ENCODE measurements at regions not wholly inside any gene's neighbourhood (a gene's known extent, or its start where the extent isn't known, plus 50 kb on each side); places are given as distances from the start of the nearest gene placed in this dataset.

GRCh38 chr16:75909746-75910145 lies 183.5 kb upstream of the CPHXL start:
- DNase-seq (no peak), ATAC-seq (ENCODE audit: poor library complexity) (no peak)
- intact Hi-C loops (cut with DNase I) = no loop called here

- intact Hi-C loops (cut with DNase I) = no loop called here
- DNase-seq (no peak), ATAC-seq (ENCODE audit: poor library complexity) (no peak)
These were observed 185.6 kb upstream of the CPHXL start for GRCh38 chr16:75911896-75912295.

- ATAC-seq (ENCODE audit: poor library complexity) = no peak
- intact Hi-C loops (cut with DNase I) = no loop called here
- no peak for DNase-seq
These were observed 187.7 kb upstream of the CPHXL start for GRCh38 chr16:75913958-75914357.

- ATAC-seq (ENCODE audit: poor library complexity) = no peak
These were observed 190.2 kb upstream of the CPHXL start for GRCh38 chr16:75916451-75916850.

GRCh38 chr16:75918109-75918508 lies 191.8 kb upstream of the CPHXL start:
- intact Hi-C loops (cut with DNase I) = no loop called here
- no peak for ATAC-seq (ENCODE audit: poor library complexity)
- DNase-seq = no peak

More at GRCh38 chr16:75916451-75916850, 190.2 kb upstream of the CPHXL start:
- intact Hi-C loops (cut with DNase I) = no loop called here
- no peak for DNase-seq

- intact Hi-C loops (cut with DNase I) = no loop called here
- no peak for ATAC-seq (ENCODE audit: poor library complexity)
- DNase-seq = no peak
These were observed 193.4 kb upstream of the CPHXL start for GRCh38 chr16:75919664-75920063.

GRCh38 chr16:75921281-75921680 lies 195.0 kb upstream of the CPHXL start:
- ATAC-seq (ENCODE audit: poor library complexity) = no peak
- intact Hi-C loops (cut with DNase I) = no loop called here
- no peak for DNase-seq

GRCh38 chr16:75922250-75922649 lies 196.0 kb upstream of the CPHXL start:
- ATAC-seq (ENCODE audit: poor library complexity) = no peak
- DNase-seq = no peak
- intact Hi-C loops (cut with DNase I) = no loop called here

GRCh38 chr16:75924397-75924796 lies 198.1 kb upstream of the CPHXL start:
- intact Hi-C loops (cut with DNase I) = no loop called here

GRCh38 chr16:75927810-75928209 lies 201.5 kb upstream of the CPHXL start:
- ATAC-seq (ENCODE audit: poor library complexity) (no peak), DNase-seq (no peak)
- intact Hi-C loops (cut with DNase I) = no loop called here

More at GRCh38 chr16:75924397-75924796, 198.1 kb upstream of the CPHXL start:
- ATAC-seq (ENCODE audit: poor library complexity) = no peak
- DNase-seq = no peak

- intact Hi-C loops (cut with DNase I) = no loop called here
- DNase-seq = no peak
- ATAC-seq (ENCODE audit: poor library complexity) = no peak
These were observed 202.0 kb upstream of the CPHXL start for GRCh38 chr16:75928295-75928694.

- intact Hi-C loops (cut with DNase I) = no loop called here
- no peak for ATAC-seq (ENCODE audit: poor library complexity)
- DNase-seq = no peak
These were observed 202.8 kb upstream of the CPHXL start for GRCh38 chr16:75929046-75929445.

GRCh38 chr16:75931043-75931442 lies 204.8 kb upstream of the CPHXL start:
- intact Hi-C loops (cut with DNase I) = no loop called here
- no peak for DNase-seq
- no peak for ATAC-seq (ENCODE audit: poor library complexity)

- no peak for DNase-seq
- ATAC-seq (ENCODE audit: poor library complexity) = no peak
- intact Hi-C loops (cut with DNase I) = no loop called here
These were observed 205.7 kb upstream of the CPHXL start for GRCh38 chr16:75931970-75932369.

GRCh38 chr16:75938818-75939217 lies 212.5 kb upstream of the CPHXL start:
- intact Hi-C loops (cut with DNase I) = no loop called here
- DNase-seq = no peak
- no peak for ATAC-seq (ENCODE audit: poor library complexity)

GRCh38 chr16:75942351-75942750 lies 216.1 kb upstream of the CPHXL start:
- intact Hi-C loops (cut with DNase I) = no loop called here
- DNase-seq (no peak), ATAC-seq (ENCODE audit: poor library complexity) (no peak)

GRCh38 chr16:75942936-75943335 lies 216.6 kb upstream of the CPHXL start:
- DNase-seq (no peak), ATAC-seq (ENCODE audit: poor library complexity) (no peak)
- intact Hi-C loops (cut with DNase I) = no loop called here

- no peak for ATAC-seq (ENCODE audit: poor library complexity)
- DNase-seq = no peak
- intact Hi-C loops (cut with DNase I) = no loop called here
These were observed 217.6 kb upstream of the CPHXL start for GRCh38 chr16:75943705-75944514.

- intact Hi-C loops (cut with DNase I) = no loop called here
- no peak for DNase-seq
- no peak for ATAC-seq (ENCODE audit: poor library complexity)
These were observed 219.7 kb upstream of the CPHXL start for GRCh38 chr16:75945916-75946457.

- DNase-seq (no peak), ATAC-seq (ENCODE audit: poor library complexity) (no peak)
- intact Hi-C loops (cut with DNase I) = no loop called here
These were observed 221.4 kb upstream of the CPHXL start for GRCh38 chr16:75947626-75948239.

Measured in Right ventricle myocardium superior (tissue), 1 donor.